ENCODE measurements at regions not wholly inside any gene's neighbourhood (a gene's known extent, or its start where the extent isn't known, plus 50 kb on each side); places are given as distances from the start of the nearest gene placed in this dataset.

DNA sequence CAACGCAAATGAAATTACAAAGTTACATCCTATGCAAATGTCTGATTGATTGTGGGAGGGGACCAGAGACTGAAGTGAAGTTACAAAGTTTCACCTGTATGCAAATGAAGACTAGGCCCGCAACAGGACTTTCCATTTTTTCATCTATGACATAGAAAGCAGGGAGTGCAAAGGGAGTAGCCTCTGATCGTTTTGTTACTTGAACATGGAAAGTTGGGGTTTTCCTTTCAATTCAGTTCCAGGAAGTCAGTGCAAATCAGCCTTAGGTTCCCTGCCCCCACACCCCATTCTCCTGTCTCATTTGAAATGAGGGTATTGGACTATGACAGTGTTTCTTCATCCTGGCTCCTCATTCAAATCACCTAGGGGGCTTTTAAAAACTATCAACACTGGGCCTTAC, 96.9 kb upstream of the HABP2 start:
- H3K4me1 ChIP-seq (ENCODE audit: control insufficient read depth, extremely low read depth, insufficient read depth, low read length) = no peaks in the 10 kb centered on the region
- no peaks in the 10 kb centered on the region for H3K9me3 ChIP-seq (ENCODE audit: control insufficient read depth, insufficient read depth, low read depth, low read length)
- H3K27me3 ChIP-seq (ENCODE audit: control insufficient read depth, insufficient read depth, low read length) = no peaks in the 10 kb centered on the region
- H2AFZ ChIP-seq (ENCODE audit: low read length) = no peak overlapping the region
- H4K20me1 ChIP-seq (ENCODE audit: control insufficient read depth, extremely low read depth, insufficient read depth, low read length) = no peaks in the 10 kb centered on the region
- no peak overlapping the region for H3K4me2 ChIP-seq (ENCODE audit: extremely low read depth, insufficient read depth, low read length)
- H3K79me2 ChIP-seq (ENCODE audit: control insufficient read depth, insufficient read depth, low read length) = no peaks in the 10 kb centered on the region
- TF ChIP-seq, protein P1, sequence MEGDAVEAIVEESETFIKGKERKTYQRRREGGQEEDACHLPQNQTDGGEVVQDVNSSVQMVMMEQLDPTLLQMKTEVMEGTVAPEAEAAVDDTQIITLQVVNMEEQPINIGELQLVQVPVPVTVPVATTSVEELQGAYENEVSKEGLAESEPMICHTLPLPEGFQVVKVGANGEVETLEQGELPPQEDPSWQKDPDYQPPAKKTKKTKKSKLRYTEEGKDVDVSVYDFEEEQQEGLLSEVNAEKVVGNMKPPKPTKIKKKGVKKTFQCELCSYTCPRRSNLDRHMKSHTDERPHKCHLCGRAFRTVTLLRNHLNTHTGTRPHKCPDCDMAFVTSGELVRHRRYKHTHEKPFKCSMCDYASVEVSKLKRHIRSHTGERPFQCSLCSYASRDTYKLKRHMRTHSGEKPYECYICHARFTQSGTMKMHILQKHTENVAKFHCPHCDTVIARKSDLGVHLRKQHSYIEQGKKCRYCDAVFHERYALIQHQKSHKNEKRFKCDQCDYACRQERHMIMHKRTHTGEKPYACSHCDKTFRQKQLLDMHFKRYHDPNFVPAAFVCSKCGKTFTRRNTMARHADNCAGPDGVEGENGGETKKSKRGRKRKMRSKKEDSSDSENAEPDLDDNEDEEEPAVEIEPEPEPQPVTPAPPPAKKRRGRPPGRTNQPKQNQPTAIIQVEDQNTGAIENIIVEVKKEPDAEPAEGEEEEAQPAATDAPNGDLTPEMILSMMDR (conservative IDR thresholded peaks at IDR 0.05 in 1 of 2, IDR thresholded peaks at IDR 0.05 in 1 of 2; ENCODE audit: low read depth in 1 of 2, low read length in 2 of 2) = no peak
- TF ChIP-seq EZH2 (IDR thresholded peaks at IDR 0.05; ENCODE audit: low read length, missing control alignments) = no peak
- no peak for DNase-seq (ENCODE audit: low read depth in 2 of 2)
- no peak overlapping the region for H3K27ac ChIP-seq (ENCODE audit: insufficient read depth, low read length)
- H3K36me3 ChIP-seq (ENCODE audit: control insufficient read depth, insufficient read depth, low read length) = no peaks in the 10 kb centered on the region
- no peak overlapping the region for H3K9ac ChIP-seq (ENCODE audit: insufficient read depth, low read length)
- no peak overlapping the region for H3K4me3 ChIP-seq (replicated peaks in 1 of 4; ENCODE audit: control extremely low read depth in 1 of 4, insufficient read depth in 1 of 4, low read depth in 3 of 4, low read length in 4 of 4)

DNA sequence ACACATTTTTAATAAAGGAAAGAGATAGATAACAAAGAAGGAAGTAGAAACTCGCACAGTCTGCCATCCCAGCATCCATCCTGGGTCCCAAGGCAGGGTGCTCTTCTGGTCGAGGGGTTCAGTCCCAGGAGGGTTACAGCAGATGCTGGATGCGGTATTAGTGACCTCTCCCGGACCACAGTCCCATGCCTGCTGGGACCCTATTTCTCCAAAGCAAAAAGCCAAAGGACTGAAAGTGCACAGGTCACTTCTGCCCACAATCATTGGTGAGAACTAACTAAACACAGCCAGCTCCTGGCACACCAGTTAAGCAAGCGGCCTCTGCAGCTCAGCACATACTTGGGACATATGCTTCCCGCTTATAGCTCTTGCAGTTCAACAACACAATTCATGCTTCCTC, 96.1 kb upstream of the HABP2 start:
- no peaks in the 10 kb centered on the region for H3K36me3 ChIP-seq (ENCODE audit: control insufficient read depth, insufficient read depth, low read length)
- H3K4me2 ChIP-seq (ENCODE audit: extremely low read depth, insufficient read depth, low read length) = no peak overlapping the region
- no peaks in the 10 kb centered on the region for H4K20me1 ChIP-seq (ENCODE audit: control insufficient read depth, extremely low read depth, insufficient read depth, low read length)
- H3K9ac ChIP-seq (ENCODE audit: insufficient read depth, low read length) = no peak overlapping the region
- TF ChIP-seq, protein P1 (conservative IDR thresholded peaks at IDR 0.05 in 1 of 2, IDR thresholded peaks at IDR 0.05 in 1 of 2; ENCODE audit: low read depth in 1 of 2, low read length in 2 of 2) = no peak
- no peak for TF ChIP-seq EZH2 (IDR thresholded peaks at IDR 0.05; ENCODE audit: low read length, missing control alignments)
- H3K4me1 ChIP-seq (ENCODE audit: control insufficient read depth, extremely low read depth, insufficient read depth, low read length) = no peaks in the 10 kb centered on the region
- no peak overlapping the region for H3K4me3 ChIP-seq (replicated peaks in 1 of 4; ENCODE audit: control extremely low read depth in 1 of 4, insufficient read depth in 1 of 4, low read depth in 3 of 4, low read length in 4 of 4)
- H2AFZ ChIP-seq (ENCODE audit: low read length) = no peak overlapping the region
- H3K79me2 ChIP-seq (ENCODE audit: control insufficient read depth, insufficient read depth, low read length) = no peaks in the 10 kb centered on the region
- no peaks in the 10 kb centered on the region for H3K9me3 ChIP-seq (ENCODE audit: control insufficient read depth, insufficient read depth, low read depth, low read length)
- no peaks in the 10 kb centered on the region for H3K27me3 ChIP-seq (ENCODE audit: control insufficient read depth, insufficient read depth, low read length)
- H3K27ac ChIP-seq (ENCODE audit: insufficient read depth, low read length) = no peak overlapping the region
- DNase-seq (ENCODE audit: low read depth in 2 of 2) = no peak

- TF ChIP-seq EZH2 (IDR thresholded peaks at IDR 0.05; ENCODE audit: low read length, missing control alignments) = no peak
- TF ChIP-seq, protein P1 (conservative IDR thresholded peaks at IDR 0.05 in 1 of 2, IDR thresholded peaks at IDR 0.05 in 1 of 2; ENCODE audit: low read depth in 1 of 2, low read length in 2 of 2) = no peak
These were observed 95.4 kb upstream of the HABP2 start for GRCh38 chr10:113457408-113457807.

More at GRCh38 chr10:113457408-113457807, 95.4 kb upstream of the HABP2 start:
- H4K20me1 ChIP-seq (ENCODE audit: control insufficient read depth, extremely low read depth, insufficient read depth, low read length) = no peaks in the 10 kb centered on the region
- no peak overlapping the region for H3K9ac ChIP-seq (ENCODE audit: insufficient read depth, low read length)
- no peaks in the 10 kb centered on the region for H3K4me1 ChIP-seq (ENCODE audit: control insufficient read depth, extremely low read depth, insufficient read depth, low read length)
- H3K9me3 ChIP-seq (ENCODE audit: control insufficient read depth, insufficient read depth, low read depth, low read length) = no peaks in the 10 kb centered on the region
- H3K27me3 ChIP-seq (ENCODE audit: control insufficient read depth, insufficient read depth, low read length) = no peaks in the 10 kb centered on the region
- H3K36me3 ChIP-seq (ENCODE audit: control insufficient read depth, insufficient read depth, low read length) = no peaks in the 10 kb centered on the region
- H3K27ac ChIP-seq (ENCODE audit: insufficient read depth, low read length) = no peak overlapping the region
- H3K4me3 ChIP-seq (replicated peaks in 1 of 4; ENCODE audit: control extremely low read depth in 1 of 4, insufficient read depth in 1 of 4, low read depth in 3 of 4, low read length in 4 of 4) = no peak overlapping the region
- no peaks in the 10 kb centered on the region for H3K79me2 ChIP-seq (ENCODE audit: control insufficient read depth, insufficient read depth, low read length)
- no peak for DNase-seq (ENCODE audit: low read depth in 2 of 2)
- no peak overlapping the region for H3K4me2 ChIP-seq (ENCODE audit: extremely low read depth, insufficient read depth, low read length)
- H2AFZ ChIP-seq (ENCODE audit: low read length) = no peak overlapping the region

Data from fibroblast of lung (primary cell).